ENCODE measurements at regions not wholly inside any gene's neighbourhood (a gene's known extent, or its start where the extent isn't known, plus 50 kb on each side); places are given as distances from the start of the nearest gene placed in this dataset.

DNA sequence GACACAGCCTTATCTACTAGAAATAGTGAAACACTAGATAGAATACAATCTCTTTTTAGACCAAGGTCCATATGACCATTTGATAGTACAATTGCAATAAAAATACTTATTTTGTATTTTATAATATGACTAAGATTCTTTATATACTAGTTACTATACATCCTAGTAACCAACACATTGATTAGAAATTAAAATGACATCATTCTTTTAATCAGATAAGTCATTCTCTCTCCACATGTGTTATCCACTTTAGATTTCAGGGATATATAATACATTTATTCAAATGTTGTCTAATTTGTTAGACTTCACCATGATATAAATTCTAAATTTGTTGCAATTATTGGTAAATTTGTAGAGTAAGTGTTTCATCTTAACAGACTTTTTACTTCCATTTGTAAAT is 276.2 kb upstream of the DPH6 start:
- no peak for TF ChIP-seq POLR2A (IDR thresholded peaks at IDR 0.05)
- TF ChIP-seq, protein P1, sequence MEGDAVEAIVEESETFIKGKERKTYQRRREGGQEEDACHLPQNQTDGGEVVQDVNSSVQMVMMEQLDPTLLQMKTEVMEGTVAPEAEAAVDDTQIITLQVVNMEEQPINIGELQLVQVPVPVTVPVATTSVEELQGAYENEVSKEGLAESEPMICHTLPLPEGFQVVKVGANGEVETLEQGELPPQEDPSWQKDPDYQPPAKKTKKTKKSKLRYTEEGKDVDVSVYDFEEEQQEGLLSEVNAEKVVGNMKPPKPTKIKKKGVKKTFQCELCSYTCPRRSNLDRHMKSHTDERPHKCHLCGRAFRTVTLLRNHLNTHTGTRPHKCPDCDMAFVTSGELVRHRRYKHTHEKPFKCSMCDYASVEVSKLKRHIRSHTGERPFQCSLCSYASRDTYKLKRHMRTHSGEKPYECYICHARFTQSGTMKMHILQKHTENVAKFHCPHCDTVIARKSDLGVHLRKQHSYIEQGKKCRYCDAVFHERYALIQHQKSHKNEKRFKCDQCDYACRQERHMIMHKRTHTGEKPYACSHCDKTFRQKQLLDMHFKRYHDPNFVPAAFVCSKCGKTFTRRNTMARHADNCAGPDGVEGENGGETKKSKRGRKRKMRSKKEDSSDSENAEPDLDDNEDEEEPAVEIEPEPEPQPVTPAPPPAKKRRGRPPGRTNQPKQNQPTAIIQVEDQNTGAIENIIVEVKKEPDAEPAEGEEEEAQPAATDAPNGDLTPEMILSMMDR (IDR thresholded peaks at IDR 0.05) = no peak
